ENCODE measurements at regions not wholly inside any gene's neighbourhood (a gene's known extent, or its start where the extent isn't known, plus 50 kb on each side); places are given as distances from the start of the nearest gene placed in this dataset.

DNA sequence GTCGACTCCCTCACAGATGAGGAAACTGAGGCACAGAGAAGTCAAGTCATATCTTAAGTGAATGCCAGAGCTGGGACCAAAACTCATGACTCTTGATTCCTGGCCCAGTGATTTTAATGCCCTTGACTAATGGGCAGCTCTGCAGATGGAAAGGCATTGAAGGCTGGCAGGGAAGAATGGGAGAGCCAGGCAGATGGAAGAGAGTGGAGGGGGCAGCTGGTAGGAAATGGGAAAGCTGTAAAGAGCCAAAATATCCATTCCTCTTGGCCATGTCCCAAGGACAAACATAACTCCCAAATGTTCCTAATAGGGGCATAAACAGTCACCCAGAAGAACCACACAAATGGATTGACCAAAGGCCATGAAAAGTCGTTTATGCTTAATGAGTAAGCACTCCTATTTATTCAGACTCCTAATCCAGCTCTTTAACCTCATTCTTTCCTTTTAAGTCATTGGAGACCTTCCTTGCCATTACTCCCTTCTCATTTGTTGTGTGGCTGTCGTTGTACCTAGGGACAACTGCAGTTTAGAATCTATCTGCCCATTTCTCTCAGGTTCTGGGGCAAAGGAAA is 330.5 kb upstream of the ROPN1 start:
- Histone ChIP-seq H3K27me3 (ENCODE audit: control insufficient read depth, insufficient read depth, low read length) (peaks cover 32% of the 10 kb centered on the region), H3K4me3 (ENCODE audit: low read depth in 2 of 2, low read length in 2 of 2) (no peak overlapping the region), H3K36me3 (ENCODE audit: control insufficient read depth, insufficient read depth, low read length) (no peaks in the 10 kb centered on the region), H3K9me3 (ENCODE audit: control insufficient read depth, insufficient read depth, low read depth, low read length) (no peaks in the 10 kb centered on the region), H3K4me1 (ENCODE audit: control insufficient read depth, insufficient read depth, low read length) (no peaks in the 10 kb centered on the region), H3K27ac (ENCODE audit: low read length) (no peak overlapping the region)
- DNase-seq (ENCODE audit: low read depth, low spot score) (no peak), ATAC-seq (no peak)
- BruUV-seq (replicated peaks): no TSS peak
- intact Hi-C loops (cut with micrococcal nuclease; ENCODE audit: unreplicated experiment) (no loop called here), in situ Hi-C loops (cut with HindIII; ENCODE audit: low pct_unique_long_range_greater_than_20kb, low sequenced_read_pairs) (no loop called here)
- TF ChIP-seq SIN3A (IDR thresholded peaks at IDR 0.05; ENCODE audit: borderline replicate concordance, insufficient read depth, low read depth, low read length): no peak
- TF ChIP-seq, protein P1, sequence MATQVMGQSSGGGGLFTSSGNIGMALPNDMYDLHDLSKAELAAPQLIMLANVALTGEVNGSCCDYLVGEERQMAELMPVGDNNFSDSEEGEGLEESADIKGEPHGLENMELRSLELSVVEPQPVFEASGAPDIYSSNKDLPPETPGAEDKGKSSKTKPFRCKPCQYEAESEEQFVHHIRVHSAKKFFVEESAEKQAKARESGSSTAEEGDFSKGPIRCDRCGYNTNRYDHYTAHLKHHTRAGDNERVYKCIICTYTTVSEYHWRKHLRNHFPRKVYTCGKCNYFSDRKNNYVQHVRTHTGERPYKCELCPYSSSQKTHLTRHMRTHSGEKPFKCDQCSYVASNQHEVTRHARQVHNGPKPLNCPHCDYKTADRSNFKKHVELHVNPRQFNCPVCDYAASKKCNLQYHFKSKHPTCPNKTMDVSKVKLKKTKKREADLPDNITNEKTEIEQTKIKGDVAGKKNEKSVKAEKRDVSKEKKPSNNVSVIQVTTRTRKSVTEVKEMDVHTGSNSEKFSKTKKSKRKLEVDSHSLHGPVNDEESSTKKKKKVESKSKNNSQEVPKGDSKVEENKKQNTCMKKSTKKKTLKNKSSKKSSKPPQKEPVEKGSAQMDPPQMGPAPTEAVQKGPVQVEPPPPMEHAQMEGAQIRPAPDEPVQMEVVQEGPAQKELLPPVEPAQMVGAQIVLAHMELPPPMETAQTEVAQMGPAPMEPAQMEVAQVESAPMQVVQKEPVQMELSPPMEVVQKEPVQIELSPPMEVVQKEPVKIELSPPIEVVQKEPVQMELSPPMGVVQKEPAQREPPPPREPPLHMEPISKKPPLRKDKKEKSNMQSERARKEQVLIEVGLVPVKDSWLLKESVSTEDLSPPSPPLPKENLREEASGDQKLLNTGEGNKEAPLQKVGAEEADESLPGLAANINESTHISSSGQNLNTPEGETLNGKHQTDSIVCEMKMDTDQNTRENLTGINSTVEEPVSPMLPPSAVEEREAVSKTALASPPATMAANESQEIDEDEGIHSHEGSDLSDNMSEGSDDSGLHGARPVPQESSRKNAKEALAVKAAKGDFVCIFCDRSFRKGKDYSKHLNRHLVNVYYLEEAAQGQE (IDR thresholded peaks at IDR 0.05; ENCODE audit: insufficient read depth in 1 of 2, low read depth in 2 of 2, low read length in 1 of 2): no peak
- TF ChIP-seq CTCF (IDR thresholded peaks at IDR 0.05): no peak
- TF ChIP-seq POLR2AphosphoS5 (IDR thresholded peaks at IDR 0.05; ENCODE audit: low read depth, low read length): no peak
- TF ChIP-seq TCF7L2 (IDR thresholded peaks at IDR 0.05; ENCODE audit: low read depth, low read length): no peak
- ChIA-PET CTCF (interaction anchor here (0.6 kb wide), 1 partner anchor 142 kb away, joined by 5 read pairs; no protein-coding TSS in a partner anchor), POLR2A (no interaction called here)

DNA sequence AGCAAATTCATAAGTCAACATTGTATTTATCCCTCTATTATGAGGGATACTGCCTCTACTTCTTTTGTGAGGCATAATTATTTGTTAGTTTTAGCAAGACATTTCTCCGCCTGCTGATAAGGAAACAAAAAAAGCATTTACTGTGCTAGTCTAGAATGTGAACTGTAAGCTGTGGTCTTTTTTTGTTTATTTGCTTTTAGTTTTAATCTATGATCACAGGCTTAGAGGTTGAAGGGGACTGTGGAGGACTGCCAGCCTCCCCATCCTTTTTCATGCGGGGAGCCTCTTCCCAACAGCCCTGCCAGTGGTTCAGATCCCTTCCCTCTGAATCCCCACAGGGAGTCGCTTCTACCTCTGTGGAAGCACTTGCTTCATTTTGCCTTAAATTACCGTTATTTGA is 331.0 kb upstream of the ROPN1 start:
- ATAC-seq: no peak
- Histone ChIP-seq H3K4me1 (ENCODE audit: control insufficient read depth, insufficient read depth, low read length) (no peaks in the 10 kb centered on the region), H3K27ac (ENCODE audit: low read length) (no peak overlapping the region), H3K9me3 (ENCODE audit: control insufficient read depth, insufficient read depth, low read depth, low read length) (no peaks in the 10 kb centered on the region), H3K4me3 (ENCODE audit: low read depth in 2 of 2, low read length in 2 of 2) (no peak overlapping the region), H3K36me3 (ENCODE audit: control insufficient read depth, insufficient read depth, low read length) (no peaks in the 10 kb centered on the region), H3K27me3 (ENCODE audit: control insufficient read depth, insufficient read depth, low read length) (peaks cover 34% of the 10 kb centered on the region)
- intact Hi-C loops (cut with micrococcal nuclease; ENCODE audit: unreplicated experiment): no loop called here
- ChIA-PET POLR2A (no interaction called here), CTCF (interaction anchor here (0.6 kb wide), 1 partner anchor 141 kb away, joined by 5 read pairs; no protein-coding TSS in a partner anchor)
- DNase-seq (ENCODE audit: low read depth, low spot score): no peak
- TF ChIP-seq POLR2AphosphoS5 (IDR thresholded peaks at IDR 0.05; ENCODE audit: low read depth, low read length): no peak
- no peak for TF ChIP-seq SIN3A (IDR thresholded peaks at IDR 0.05; ENCODE audit: borderline replicate concordance, insufficient read depth, low read depth, low read length)
- TF ChIP-seq, protein P1 (IDR thresholded peaks at IDR 0.05; ENCODE audit: insufficient read depth in 1 of 2, low read depth in 2 of 2, low read length in 1 of 2): no peak
- no peak for TF ChIP-seq TCF7L2 (IDR thresholded peaks at IDR 0.05; ENCODE audit: low read depth, low read length)
- no peak for TF ChIP-seq CTCF (IDR thresholded peaks at IDR 0.05)
- in situ Hi-C loops (cut with HindIII; ENCODE audit: low pct_unique_long_range_greater_than_20kb, low sequenced_read_pairs): no loop called here
- no TSS peak for BruUV-seq (replicated peaks)
